ENCODE measurements at regions not wholly inside any gene's neighbourhood (a gene's known extent, or its start where the extent isn't known, plus 50 kb on each side); places are given as distances from the start of the nearest gene placed in this dataset.

DNA sequence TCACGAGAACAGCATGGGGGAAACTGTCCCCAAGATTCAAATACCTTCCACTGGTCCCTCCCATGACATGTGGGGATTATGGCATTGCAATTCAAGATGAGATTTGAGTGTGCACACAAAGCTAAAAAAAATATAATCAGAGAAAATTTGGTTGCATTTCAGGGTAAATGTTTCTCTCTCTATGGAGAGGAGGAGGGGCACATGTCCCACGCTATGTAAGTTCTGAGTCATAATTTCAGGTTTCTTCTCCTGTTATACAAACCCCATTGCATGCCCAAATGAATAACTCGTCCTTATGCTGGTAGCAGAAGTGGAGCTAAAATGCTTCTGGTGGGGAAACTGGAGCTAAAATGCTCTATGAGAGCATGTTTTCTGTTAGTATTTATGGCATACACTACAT is 209.7 kb upstream of the DCBLD2 start:
- H3K9me3 Mint-ChIP-seq (ENCODE audit: unreplicated experiment) = peaks cover 4% of the 10 kb centered on the region
- H3K4me1 Mint-ChIP-seq (ENCODE audit: low read depth, unreplicated experiment) = peaks cover 28% of the 10 kb centered on the region
- H3K27ac ChIP-seq (ENCODE audit: low read depth, low read length) = no peak overlapping the region
- no peak overlapping the region for H2AFZ ChIP-seq (ENCODE audit: low read depth, low read length)
- no peaks in the 10 kb centered on the region for H3K36me3 ChIP-seq (ENCODE audit: insufficient read depth, low read length)
- H3K79me2 ChIP-seq (ENCODE audit: insufficient read depth, low read length) = no peaks in the 10 kb centered on the region
- no peak overlapping the region for H3K9ac ChIP-seq (ENCODE audit: low read length)
- no peaks in the 10 kb centered on the region for H3K27me3 Mint-ChIP-seq (ENCODE audit: low read depth, unreplicated experiment)
- no peak for FAIRE-seq
- H3K36me3 Mint-ChIP-seq (ENCODE audit: low read depth, unreplicated experiment) = no peaks in the 10 kb centered on the region
- TF ChIP-seq EZH2 (IDR thresholded peaks at IDR 0.05; ENCODE audit: insufficient read depth, low read length) (no peak), CTCF (IDR thresholded peaks at IDR 0.05; ENCODE audit: insufficient read depth, low read depth, low read length) (no peak)
- peaks cover 9% of the 10 kb centered on the region for H3K4me1 ChIP-seq (ENCODE audit: insufficient read depth, low read length)
- peak; percentile 33 for DNase-seq (ENCODE audit: low read depth)
- no peaks in the 10 kb centered on the region for H3K27me3 ChIP-seq (ENCODE audit: insufficient read depth, low read length)
- no peaks in the 10 kb centered on the region for H3K9me3 ChIP-seq (ENCODE audit: insufficient read depth, low read depth, low read length)
- H4K20me1 ChIP-seq (ENCODE audit: insufficient read depth, low read length) = no peaks in the 10 kb centered on the region
- peak overlapping the region; percentile 27 for H3K27ac Mint-ChIP-seq (ENCODE audit: unreplicated experiment)
- no peak overlapping the region for H3K4me3 ChIP-seq (ENCODE audit: insufficient read depth, low read depth, low read length)
- H3K4me2 ChIP-seq (ENCODE audit: low read length) = no peak overlapping the region
- no peak overlapping the region for H3K4me3 Mint-ChIP-seq (ENCODE audit: unreplicated experiment)

DNA sequence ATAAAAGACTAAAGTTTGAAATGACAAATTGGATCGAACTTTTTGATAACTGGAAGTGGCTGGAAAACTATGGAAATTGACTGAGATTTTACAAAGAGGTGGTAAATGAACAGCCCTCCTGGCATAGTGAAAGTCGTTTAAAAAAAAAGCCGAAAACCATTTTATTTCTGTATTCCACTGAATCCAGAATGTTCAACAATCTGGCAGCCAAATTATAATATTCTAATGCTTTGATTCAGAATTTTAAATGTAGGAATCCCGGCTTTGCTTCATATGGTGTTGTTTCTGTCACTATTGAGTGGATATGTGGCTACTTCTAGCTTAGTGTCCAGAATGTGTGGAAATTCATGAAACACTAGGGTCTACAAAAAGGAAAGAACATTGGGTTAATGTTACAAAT is 208.9 kb upstream of the DCBLD2 start:
- Histone ChIP-seq H3K9me3 (ENCODE audit: insufficient read depth, low read depth, low read length) (no peaks in the 10 kb centered on the region), H3K4me3 (ENCODE audit: insufficient read depth, low read depth, low read length) (no peak overlapping the region), H3K4me1 (ENCODE audit: insufficient read depth, low read length) (peaks cover 9% of the 10 kb centered on the region), H3K4me2 (ENCODE audit: low read length) (no peak overlapping the region), H2AFZ (ENCODE audit: low read depth, low read length) (no peak overlapping the region), H3K36me3 (ENCODE audit: insufficient read depth, low read length) (no peaks in the 10 kb centered on the region), H3K9ac (ENCODE audit: low read length) (no peak overlapping the region), H4K20me1 (ENCODE audit: insufficient read depth, low read length) (no peaks in the 10 kb centered on the region), H3K79me2 (ENCODE audit: insufficient read depth, low read length) (no peaks in the 10 kb centered on the region), H3K27me3 (ENCODE audit: insufficient read depth, low read length) (no peaks in the 10 kb centered on the region), H3K27ac (ENCODE audit: low read depth, low read length) (no peak overlapping the region)
- no peak overlapping the region for H3K27ac Mint-ChIP-seq (ENCODE audit: unreplicated experiment)
- H3K9me3 Mint-ChIP-seq (ENCODE audit: unreplicated experiment) = peaks cover 3% of the 10 kb centered on the region
- peaks cover 22% of the 10 kb centered on the region for H3K4me1 Mint-ChIP-seq (ENCODE audit: low read depth, unreplicated experiment)
- FAIRE-seq (no peak), DNase-seq (ENCODE audit: low read depth) (no peak)
- no peak overlapping the region for H3K4me3 Mint-ChIP-seq (ENCODE audit: unreplicated experiment)
- TF ChIP-seq CTCF (IDR thresholded peaks at IDR 0.05; ENCODE audit: insufficient read depth, low read depth, low read length) (no peak), EZH2 (IDR thresholded peaks at IDR 0.05; ENCODE audit: insufficient read depth, low read length) (no peak)
- H3K36me3 Mint-ChIP-seq (ENCODE audit: low read depth, unreplicated experiment) = no peaks in the 10 kb centered on the region
- H3K27me3 Mint-ChIP-seq (ENCODE audit: low read depth, unreplicated experiment) = no peaks in the 10 kb centered on the region

GRCh38 chr3:99108508-99108907 is 207.0 kb upstream of the DCBLD2 start:
- peak; percentile 100 for FAIRE-seq
- H4K20me1 ChIP-seq (ENCODE audit: insufficient read depth, low read length) = no peaks in the 10 kb centered on the region
- no peak overlapping the region for H3K4me3 ChIP-seq (ENCODE audit: insufficient read depth, low read depth, low read length)
- no peaks in the 10 kb centered on the region for H3K27me3 Mint-ChIP-seq (ENCODE audit: low read depth, unreplicated experiment)
- TF ChIP-seq EZH2 (IDR thresholded peaks at IDR 0.05; ENCODE audit: insufficient read depth, low read length) (no peak), CTCF (IDR thresholded peaks at IDR 0.05; ENCODE audit: insufficient read depth, low read depth, low read length) (no peak)
- peak overlapping the region; percentile 90 for H3K27ac Mint-ChIP-seq (ENCODE audit: unreplicated experiment)
- H3K4me1 ChIP-seq (ENCODE audit: insufficient read depth, low read length) = peaks cover 9% of the 10 kb centered on the region
- H3K9ac ChIP-seq (ENCODE audit: low read length) = peak overlapping the region; percentile 14
- no peaks in the 10 kb centered on the region for H3K36me3 ChIP-seq (ENCODE audit: insufficient read depth, low read length)
- no peak overlapping the region for H2AFZ ChIP-seq (ENCODE audit: low read depth, low read length)
- peaks cover 3% of the 10 kb centered on the region for H3K9me3 Mint-ChIP-seq (ENCODE audit: unreplicated experiment)
- H3K79me2 ChIP-seq (ENCODE audit: insufficient read depth, low read length) = no peaks in the 10 kb centered on the region
- peak overlapping the region; percentile 64 for H3K27ac ChIP-seq (ENCODE audit: low read depth, low read length)
- peak overlapping the region; percentile 6 for H3K4me2 ChIP-seq (ENCODE audit: low read length)
- H3K4me3 Mint-ChIP-seq (ENCODE audit: unreplicated experiment) = no peak overlapping the region
- no peaks in the 10 kb centered on the region for H3K36me3 Mint-ChIP-seq (ENCODE audit: low read depth, unreplicated experiment)
- DNase-seq (ENCODE audit: low read depth) = peak; percentile 96
- H3K9me3 ChIP-seq (ENCODE audit: insufficient read depth, low read depth, low read length) = no peaks in the 10 kb centered on the region
- peaks cover 19% of the 10 kb centered on the region for H3K4me1 Mint-ChIP-seq (ENCODE audit: low read depth, unreplicated experiment)
- no peaks in the 10 kb centered on the region for H3K27me3 ChIP-seq (ENCODE audit: insufficient read depth, low read length)
